DOHH2 (cell line): ENCODE measurements at regions not wholly inside any gene's neighbourhood (a gene's known extent, or its start where the extent isn't known, plus 50 kb on each side); places are given as distances from the start of the nearest gene placed in this dataset.

Experiments used
- CTCF ChIP-seq: fragments of 200-600 bp; sonication (generic); IDR thresholded peaks from one replicate; pipeline ENCODE4 v1.5.1; 2014; ENCODE audit warnings: antibody characterized with exemption, mild to moderate bottlenecking, low read depth, low read length; ENCODE audit not compliant: poor library complexity, severe bottlenecking
- EZH2phosphoT487 ChIP-seq: fragments of 200-600 bp; sonication (generic); IDR thresholded peaks from 2 replicates; pipeline ENCODE4 v1.6.1; 2017; ENCODE audit warnings: borderline replicate concordance, mild to moderate bottlenecking, antibody characterized with exemption, low read length, moderate library complexity, mixed read lengths

- TF ChIP-seq CTCF = no peak
- no peak for TF ChIP-seq EZH2phosphoT487
Measured at GRCh38 chr7:142602756-142603155, 146.5 kb upstream of the PRSS1 start.
